ENCODE measurements at regions not wholly inside any gene's neighbourhood (a gene's known extent, or its start where the extent isn't known, plus 50 kb on each side); places are given as distances from the start of the nearest gene placed in this dataset.

DNA sequence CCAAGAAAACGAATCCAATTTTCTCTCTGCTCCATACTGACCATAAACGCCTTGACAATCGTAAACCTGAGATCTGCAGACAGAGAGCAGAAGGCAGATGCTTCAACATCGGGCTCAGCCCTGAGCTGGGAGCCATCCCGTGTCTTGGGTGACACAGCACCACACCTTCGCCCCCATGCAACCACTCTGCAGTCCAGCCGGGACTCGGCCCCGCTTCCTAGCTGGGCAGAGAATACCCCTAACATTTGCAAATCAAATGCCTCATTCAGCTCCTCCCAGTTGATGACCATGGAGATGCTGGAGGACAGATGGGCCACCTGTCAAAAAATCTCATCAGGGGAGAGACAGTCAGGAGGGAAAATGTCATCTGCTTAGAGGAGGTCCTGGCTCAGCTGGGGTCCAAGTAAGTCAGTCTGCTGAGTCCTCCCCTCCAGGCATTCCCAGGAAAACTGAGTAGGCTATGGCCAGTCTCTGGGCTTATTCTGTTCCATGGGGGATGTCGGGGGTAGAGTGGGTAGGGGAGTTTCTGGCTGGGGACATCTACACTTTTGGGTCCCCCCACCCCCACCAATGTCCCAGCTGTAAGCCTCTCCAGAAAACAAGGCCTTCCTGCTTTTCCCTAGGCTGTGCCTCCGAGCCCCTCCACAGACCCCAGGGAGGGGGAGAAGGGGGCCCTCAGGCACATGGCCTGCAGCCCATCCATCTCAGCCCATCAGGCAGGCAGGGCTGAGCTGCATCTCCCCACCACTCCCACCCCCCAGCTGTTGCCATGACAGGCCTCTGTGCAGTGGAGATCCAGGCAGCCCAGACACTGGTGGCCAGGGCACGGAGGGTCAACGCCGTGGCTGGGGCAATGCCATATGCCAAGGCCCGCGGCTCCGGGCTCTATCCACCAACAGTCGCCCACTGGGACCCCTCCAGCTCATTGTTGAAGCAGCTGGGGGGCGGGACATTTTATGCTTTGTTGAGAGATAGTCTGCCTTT, 158.6 kb downstream of the AXIN2 start:
- no peak overlapping the region for H3K27ac ChIP-seq
- H3K36me3 ChIP-seq: no peaks in the 10 kb centered on the region
- no peaks in the 10 kb centered on the region for H3K4me1 ChIP-seq
- intact Hi-C loops (cut with DNase I; ENCODE audit: low total_unique reads): no loop called here
- DNase-seq: no peak
- no peak for TF ChIP-seq CTCF (IDR thresholded peaks at IDR 0.05)
- peaks cover 0 to 14% of the 10 kb centered on the region in 2 donors for H3K27me3 ChIP-seq
- H3K4me3 ChIP-seq: no peak overlapping the region
- H3K9me3 ChIP-seq: no peaks in the 10 kb centered on the region

- no peak for DNase-seq
- intact Hi-C loops (cut with DNase I; ENCODE audit: low total_unique reads): no loop called here
- H3K4me3 ChIP-seq: no peak overlapping the region
- TF ChIP-seq CTCF (IDR thresholded peaks at IDR 0.05): no peak
- H3K27me3 ChIP-seq: peaks cover 0 to 14% of the 10 kb centered on the region in 2 donors
- H3K27ac ChIP-seq: no peak overlapping the region
- no peaks in the 10 kb centered on the region for H3K9me3 ChIP-seq
- H3K4me1 ChIP-seq: no peaks in the 10 kb centered on the region
- H3K36me3 ChIP-seq: no peaks in the 10 kb centered on the region
Observed at GRCh38 chr17:65401561-65401960, 159.9 kb downstream of the AXIN2 start.

- TF ChIP-seq CTCF (IDR thresholded peaks at IDR 0.05): no peak
- Histone ChIP-seq H3K4me3 (no peak overlapping the region), H3K27me3 (peaks cover 0 to 14% of the 10 kb centered on the region in 2 donors), H3K4me1 (no peaks in the 10 kb centered on the region), H3K36me3 (no peaks in the 10 kb centered on the region), H3K9me3 (no peaks in the 10 kb centered on the region), H3K27ac (no peak overlapping the region)
- intact Hi-C loops (cut with DNase I; ENCODE audit: low total_unique reads): no loop called here
- DNase-seq: no peak
Observed at GRCh38 chr17:65400701-65401100, 160.7 kb downstream of the AXIN2 start.

DNA sequence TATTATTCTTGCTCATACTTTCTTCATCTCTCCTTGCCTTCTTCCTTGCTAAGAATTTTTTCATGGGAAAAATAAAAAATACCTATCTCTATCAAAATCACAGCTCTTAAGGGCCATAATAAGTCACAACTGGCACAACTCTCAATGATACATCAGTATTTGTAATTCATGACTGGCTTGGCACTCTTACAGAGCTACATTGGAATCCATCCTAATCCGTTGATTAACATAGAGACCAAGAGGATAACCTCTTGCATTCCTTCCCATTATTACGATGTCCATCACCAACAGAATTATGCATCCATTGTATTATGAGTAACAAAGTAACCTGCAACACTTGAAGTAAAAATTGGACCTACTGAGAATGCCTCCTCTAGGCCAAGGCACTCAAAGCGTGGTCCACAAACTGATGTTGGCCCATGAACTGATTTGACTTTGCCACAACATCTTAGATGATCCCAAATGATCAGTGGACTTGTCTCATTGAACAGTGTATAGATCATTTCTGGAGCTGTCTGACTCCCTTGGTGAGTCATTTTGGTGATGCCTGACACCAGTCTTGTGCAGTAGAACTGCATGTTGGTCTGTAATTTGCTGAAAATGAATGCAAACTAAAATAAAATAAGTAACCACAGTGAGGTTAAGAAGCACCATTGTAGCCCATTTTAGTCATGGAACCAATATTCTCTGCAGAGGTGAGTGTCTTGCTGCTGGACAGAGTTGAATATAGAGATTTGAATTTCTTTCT, 163.2 kb downstream of the AXIN2 start:
- H3K27ac ChIP-seq: no peak overlapping the region
- no peaks in the 10 kb centered on the region for H3K4me1 ChIP-seq
- H3K36me3 ChIP-seq: no peaks in the 10 kb centered on the region
- H3K27me3 ChIP-seq: peaks cover 0 to 10% of the 10 kb centered on the region in 2 donors
- intact Hi-C loops (cut with DNase I; ENCODE audit: low total_unique reads): no loop called here
- no peak for DNase-seq
- TF ChIP-seq CTCF (IDR thresholded peaks at IDR 0.05): no peak
- H3K9me3 ChIP-seq: no peaks in the 10 kb centered on the region
- no peak overlapping the region for H3K4me3 ChIP-seq

DNA sequence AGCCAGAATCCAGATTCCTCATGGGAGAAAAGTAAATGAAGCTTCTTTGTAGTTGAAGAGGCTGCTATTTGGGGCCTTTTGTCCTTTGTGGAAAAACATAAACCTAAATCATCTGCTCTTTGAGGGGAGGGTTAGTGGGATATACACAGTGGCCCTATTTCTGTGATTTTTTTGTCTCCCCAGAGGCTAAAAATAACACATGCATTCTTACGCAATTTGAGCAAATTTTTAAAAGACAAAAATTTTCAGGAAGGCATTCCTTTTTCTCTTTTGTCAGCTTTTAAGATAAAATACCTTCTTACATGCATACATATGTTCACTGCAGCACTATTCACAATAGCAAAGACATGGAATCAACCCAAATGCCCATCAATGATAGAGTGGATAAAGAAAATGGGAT, 165.5 kb downstream of the AXIN2 start:
- no peak for DNase-seq
- no peak overlapping the region for H3K4me3 ChIP-seq
- no peak overlapping the region for H3K27ac ChIP-seq
- intact Hi-C loops (cut with DNase I; ENCODE audit: low total_unique reads): no loop called here
- no peak for TF ChIP-seq CTCF (IDR thresholded peaks at IDR 0.05)
- no peaks in the 10 kb centered on the region for H3K27me3 ChIP-seq
- H3K4me1 ChIP-seq: no peaks in the 10 kb centered on the region
- no peaks in the 10 kb centered on the region for H3K36me3 ChIP-seq
- no peaks in the 10 kb centered on the region for H3K9me3 ChIP-seq
